CD4-positive, CD25-positive, alpha-beta regulatory T cell (primary cell): ENCODE measurements at regions not wholly inside any gene's neighbourhood (a gene's known extent, or its start where the extent isn't known, plus 50 kb on each side); places are given as distances from the start of the nearest gene placed in this dataset.

Experiments
- ATAC-seq, 2 donors: fragments of 150-1000 bp; cut with Tn5 transposase; one replicate each; pipeline ENCODE4 v1.10.0; 2021; ENCODE audit warnings: low read depth in 2 of 2, moderate number of reproducible peaks in 2 of 2, moderate library complexity in 1 of 2
- DNase-seq, 3 donors: peaks; one replicate each; pipeline versions ENCODE4 v3.0.0 to v3.0.0-alpha.2; 2012 to 2022; ENCODE audit warnings: mixed read lengths in 1 of 3
- H3K27ac ChIP-seq: one replicate; pipeline ENCODE4 v1.7.0; 2013; ENCODE audit warnings: mild to moderate bottlenecking, low read length; ENCODE audit not compliant: insufficient read depth, poor library complexity, severe bottlenecking
- H3K27me3 ChIP-seq: one replicate; pipeline ENCODE4 v1.7.0; 2013; ENCODE audit warnings: low read length; ENCODE audit not compliant: control insufficient read depth, insufficient read depth
- H3K36me3 ChIP-seq: one replicate; pipeline ENCODE4 v1.7.0; 2013; ENCODE audit warnings: mild to moderate bottlenecking, low read length, moderate library complexity; ENCODE audit not compliant: control insufficient read depth, insufficient read depth
- H3K4me1 ChIP-seq: 2 replicates; pipeline ENCODE4 v1.7.0; 2013; ENCODE audit warnings: mild to moderate bottlenecking, low read length; ENCODE audit not compliant: insufficient read depth, control insufficient read depth, poor library complexity, severe bottlenecking
- H3K4me3 ChIP-seq: one replicate; pipeline ENCODE4 v1.7.0; 2013; ENCODE audit warnings: low read depth, mild to moderate bottlenecking, low read length, moderate library complexity
- H3K9me3 ChIP-seq, 2 experiments: 1 replicate in 1 of 2; 2 replicates in 1 of 2; pipeline ENCODE4 v1.7.0; 2013; ENCODE audit warnings: low read length in 2 of 2, mild to moderate bottlenecking in 1 of 2, moderate library complexity in 1 of 2; ENCODE audit not compliant: control insufficient read depth in 2 of 2
- H3K27ac Mint-ChIP-seq, 3 donors: one replicate each; pipeline ENCODE4 v1.8.0; 2020 to 2022; ENCODE audit warnings: mild to moderate bottlenecking in 3 of 3, mixed read lengths in 3 of 3, moderate library complexity in 2 of 3
- H3K27me3 Mint-ChIP-seq: one replicate; pipeline ENCODE4 v1.8.0; 2022; ENCODE audit warnings: mild to moderate bottlenecking, mixed read lengths
- H3K36me3 Mint-ChIP-seq: one replicate; pipeline ENCODE4 v1.8.0; 2020; ENCODE audit warnings: mixed read lengths
- H3K4me1 Mint-ChIP-seq, 4 donors: one replicate each; pipeline ENCODE4 v1.8.0; 2020 to 2022; ENCODE audit warnings: mixed read lengths in 4 of 4, mild to moderate bottlenecking in 1 of 4
- H3K4me3 Mint-ChIP-seq, 4 donors: one replicate each; pipeline ENCODE4 v1.8.0; 2020 to 2022; ENCODE audit warnings: mild to moderate bottlenecking in 4 of 4, mixed read lengths in 4 of 4, moderate library complexity in 3 of 4
- H3K9me3 Mint-ChIP-seq, 7 donors: one replicate each; pipeline ENCODE4 v1.8.0; 2020 to 2022; ENCODE audit warnings: mixed read lengths in 7 of 7, mild to moderate bottlenecking in 3 of 7, moderate library complexity in 2 of 7

DNA sequence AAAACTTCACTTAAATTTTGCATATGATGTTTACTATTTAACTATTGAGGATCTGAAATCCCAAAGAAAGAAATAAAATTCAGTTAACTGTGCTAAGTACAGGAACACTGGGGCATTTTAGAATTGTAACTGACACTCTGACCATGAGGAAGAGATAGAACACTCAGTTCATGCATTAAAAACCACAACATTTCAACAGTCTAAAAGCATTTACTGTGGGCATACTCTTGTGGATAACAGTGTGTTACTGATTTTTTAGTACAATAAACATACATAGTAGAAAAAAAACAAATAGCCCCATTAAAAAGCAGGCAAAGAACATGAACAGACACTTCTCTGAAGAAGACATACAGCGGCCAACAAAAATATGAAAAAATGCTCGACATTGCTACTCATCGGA is 1122.7 kb upstream of the PIK3C3 start:
- Histone ChIP-seq H3K27me3 (no peaks in the 10 kb centered on the region), H3K4me3 (no peak overlapping the region), H3K9me3 (peaks cover 0 to 2% of the 10 kb centered on the region in 2 experiments), H3K4me1 (no peaks in the 10 kb centered on the region), H3K27ac (no peak overlapping the region), H3K36me3 (no peaks in the 10 kb centered on the region)
- Mint-ChIP-seq H3K36me3 (no peaks in the 10 kb centered on the region), H3K27ac (no peak overlapping the region), H3K9me3 (peaks cover 2 to 9% (median 3%) of the 10 kb centered on the region in 7 donors), H3K27me3 (no peaks in the 10 kb centered on the region), H3K4me3 (no peak overlapping the region), H3K4me1 (no peaks in the 10 kb centered on the region)
- DNase-seq (no peak), ATAC-seq (no peak)

- DNase-seq, result no peak
- no peak overlapping the region for H3K4me3 Mint-ChIP-seq
- H3K27ac ChIP-seq, result no peak overlapping the region
Observed at GRCh38 chr18:40824291-40824690, 1130.7 kb upstream of the PIK3C3 start.

DNA sequence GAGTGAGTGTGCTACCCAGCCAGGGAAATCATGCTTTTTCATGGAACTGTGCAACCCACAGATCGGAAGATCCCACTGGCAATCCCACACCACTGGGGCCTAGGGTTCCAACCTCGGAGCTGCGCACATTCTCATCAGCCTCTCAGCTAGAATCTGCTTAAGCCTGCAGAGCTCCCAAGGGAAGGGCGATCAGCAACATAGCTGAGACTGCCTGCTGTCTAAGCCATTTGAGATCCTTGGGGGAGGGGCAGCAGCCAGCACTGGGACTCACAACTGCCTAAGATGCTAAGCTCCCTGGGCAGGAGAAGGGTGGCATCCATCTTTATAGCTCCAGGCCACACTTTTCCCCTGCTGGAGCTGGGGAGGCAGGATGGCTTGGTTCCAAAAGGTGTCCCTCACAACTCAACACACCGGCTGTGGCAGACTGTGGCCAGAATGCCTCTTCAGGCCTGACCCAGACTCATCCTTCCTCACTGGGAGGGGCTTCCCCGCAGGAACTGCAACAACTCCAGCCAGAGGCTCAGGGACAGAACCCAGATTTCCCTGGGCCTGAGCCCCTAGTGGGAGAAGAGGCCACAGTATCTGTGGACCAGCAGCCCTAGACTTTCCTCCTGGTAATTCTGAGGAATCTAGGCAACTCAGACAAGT is 1133.3 kb upstream of the PIK3C3 start:
- ATAC-seq (no peak), DNase-seq (no peak)
- Mint-ChIP-seq H3K27me3 (no peaks in the 10 kb centered on the region), H3K36me3 (no peaks in the 10 kb centered on the region), H3K4me1 (no peaks in the 10 kb centered on the region), H3K4me3 (no peak overlapping the region), H3K9me3 (peaks cover 0 to 32% (median 6%) of the 10 kb centered on the region in 7 donors), H3K27ac (no peak overlapping the region)
- peaks cover 0 to 17% of the 10 kb centered on the region in 2 experiments for H3K9me3 ChIP-seq
- H3K27ac ChIP-seq, result no peak overlapping the region
- H3K36me3 ChIP-seq, result no peaks in the 10 kb centered on the region
- no peaks in the 10 kb centered on the region for H3K4me1 ChIP-seq
- no peak overlapping the region for H3K4me3 ChIP-seq
- no peaks in the 10 kb centered on the region for H3K27me3 ChIP-seq

More at GRCh38 chr18:40824291-40824690, 1130.7 kb upstream of the PIK3C3 start:
- no peaks in the 10 kb centered on the region for H3K36me3 Mint-ChIP-seq
- peaks cover 0 to 32% (median 5%) of the 10 kb centered on the region in 7 donors for H3K9me3 Mint-ChIP-seq
- no peak overlapping the region for H3K27ac Mint-ChIP-seq
- Histone ChIP-seq H3K4me1 (no peaks in the 10 kb centered on the region), H3K4me3 (no peak overlapping the region), H3K9me3 (peaks cover 0 to 11% of the 10 kb centered on the region in 2 experiments), H3K36me3 (no peaks in the 10 kb centered on the region), H3K27me3 (no peaks in the 10 kb centered on the region)
- H3K4me1 Mint-ChIP-seq, result no peaks in the 10 kb centered on the region
- no peaks in the 10 kb centered on the region for H3K27me3 Mint-ChIP-seq
- ATAC-seq, result no peak

DNA sequence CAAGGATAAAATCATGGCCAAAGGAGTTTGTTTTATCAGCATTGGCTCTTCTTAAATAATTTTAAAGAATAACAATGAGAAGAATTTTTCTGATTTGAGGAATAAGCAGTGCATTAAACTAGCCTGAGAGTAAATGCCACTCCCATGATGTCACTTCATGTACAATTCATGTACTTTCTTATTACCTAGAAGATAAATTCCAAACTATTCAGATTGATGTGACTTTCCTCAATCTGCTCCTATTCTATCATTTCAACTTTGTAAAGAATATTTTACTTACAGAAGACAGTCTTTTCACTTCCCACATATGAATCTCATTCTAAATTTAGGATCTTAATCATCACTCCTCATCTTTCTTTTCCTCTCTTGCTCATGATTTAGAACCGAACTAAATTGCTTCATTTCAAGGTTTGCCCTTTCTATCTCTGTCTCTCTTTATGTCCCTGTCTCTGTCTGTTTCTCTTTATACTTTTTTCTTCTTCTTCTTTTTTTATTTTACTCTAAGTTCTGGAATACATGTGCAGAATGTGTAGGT is 1142.0 kb upstream of the PIK3C3 start:
- H3K4me3 Mint-ChIP-seq, result no peak overlapping the region

GRCh38 chr18:40810372-40810771 is 1144.7 kb upstream of the PIK3C3 start:
- H3K4me3 ChIP-seq, result no peak overlapping the region
- DNase-seq (no peak), ATAC-seq (no peak)
- H3K36me3 Mint-ChIP-seq, result no peaks in the 10 kb centered on the region
- no peaks in the 10 kb centered on the region for H3K27me3 Mint-ChIP-seq
- H3K4me1 ChIP-seq, result no peaks in the 10 kb centered on the region
- no peaks in the 10 kb centered on the region for H3K27me3 ChIP-seq
- no peaks in the 10 kb centered on the region for H3K36me3 ChIP-seq
- H3K9me3 ChIP-seq, result no peaks in the 10 kb centered on the region
- no peak overlapping the region for H3K27ac ChIP-seq
- no peaks in the 10 kb centered on the region for H3K4me1 Mint-ChIP-seq
- H3K9me3 Mint-ChIP-seq, result peaks cover 3 to 13% (median 4%) of the 10 kb centered on the region in 7 donors
- H3K4me3 Mint-ChIP-seq, result no peak overlapping the region
- no peak overlapping the region for H3K27ac Mint-ChIP-seq

More for the DNA sequence above, 1142.0 kb upstream of the PIK3C3 start:
- Histone ChIP-seq H3K4me1 (no peaks in the 10 kb centered on the region), H3K4me3 (no peak overlapping the region), H3K27ac (no peak overlapping the region), H3K27me3 (no peaks in the 10 kb centered on the region), H3K36me3 (no peaks in the 10 kb centered on the region), H3K9me3 (peaks cover 0 to 5% of the 10 kb centered on the region in 2 experiments)
- no peak for DNase-seq
- H3K27me3 Mint-ChIP-seq, result no peaks in the 10 kb centered on the region
- H3K36me3 Mint-ChIP-seq, result no peaks in the 10 kb centered on the region
- peaks cover 3 to 13% (median 4%) of the 10 kb centered on the region in 7 donors for H3K9me3 Mint-ChIP-seq
- ATAC-seq, result no peak
- no peak overlapping the region for H3K27ac Mint-ChIP-seq
- H3K4me1 Mint-ChIP-seq, result no peaks in the 10 kb centered on the region

- H3K27ac Mint-ChIP-seq, result no peak overlapping the region
- peaks cover 3 to 6% of the 10 kb centered on the region in 2 experiments for H3K9me3 ChIP-seq
- H3K4me1 ChIP-seq, result no peaks in the 10 kb centered on the region
- H3K4me1 Mint-ChIP-seq, result no peaks in the 10 kb centered on the region
- H3K36me3 ChIP-seq, result no peaks in the 10 kb centered on the region
- H3K4me3 Mint-ChIP-seq, result no peak overlapping the region
- ATAC-seq (no peak), DNase-seq (no peak)
- H3K27me3 Mint-ChIP-seq, result no peaks in the 10 kb centered on the region
- H3K27ac ChIP-seq, result no peak overlapping the region
- no peak overlapping the region for H3K4me3 ChIP-seq
- no peaks in the 10 kb centered on the region for H3K27me3 ChIP-seq
- no peaks in the 10 kb centered on the region for H3K36me3 Mint-ChIP-seq
- peaks cover 0 to 22% (median 4%) of the 10 kb centered on the region in 7 donors for H3K9me3 Mint-ChIP-seq
Observed at GRCh38 chr18:40789286-40789685, 1165.7 kb upstream of the PIK3C3 start.

DNA sequence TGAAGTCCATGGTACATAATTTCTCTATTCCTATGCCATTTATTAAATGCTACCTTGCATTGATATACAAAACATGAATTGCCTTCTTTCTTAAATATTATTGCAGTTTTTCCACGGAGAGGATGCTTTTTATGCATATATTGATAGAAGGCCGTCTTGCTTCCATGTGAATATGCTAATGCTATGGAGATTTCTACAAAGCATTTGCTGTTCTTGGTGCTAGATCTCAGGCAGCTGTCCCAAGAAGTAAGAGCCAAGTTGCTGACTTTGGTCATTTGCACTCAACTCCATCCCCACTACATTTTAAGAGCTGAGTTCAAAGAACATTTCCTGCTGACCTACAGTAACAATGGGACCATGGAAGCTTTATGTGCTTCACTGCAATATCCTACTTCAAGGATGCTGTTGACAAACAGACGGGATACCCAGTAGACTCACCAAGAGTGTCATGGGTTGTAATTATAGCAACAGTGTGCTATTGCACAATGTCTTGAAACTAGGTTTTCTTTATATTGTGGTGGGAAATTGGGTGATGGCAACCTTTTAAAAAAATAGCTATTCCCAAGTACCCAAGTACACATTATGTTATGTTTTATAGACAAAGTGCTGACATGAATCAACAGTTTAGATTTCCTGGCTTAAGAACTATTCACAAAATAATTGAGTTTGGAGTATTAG is 1172.4 kb upstream of the PIK3C3 start:
- Mint-ChIP-seq H3K27me3 (no peaks in the 10 kb centered on the region), H3K36me3 (no peaks in the 10 kb centered on the region), H3K27ac (no peak overlapping the region), H3K9me3 (peaks cover 0 to 22% (median 2%) of the 10 kb centered on the region in 7 donors), H3K4me1 (no peaks in the 10 kb centered on the region), H3K4me3 (no peak overlapping the region)
- Histone ChIP-seq H3K4me3 (no peak overlapping the region), H3K4me1 (no peaks in the 10 kb centered on the region), H3K9me3 (no peaks in the 10 kb centered on the region), H3K27me3 (no peaks in the 10 kb centered on the region), H3K36me3 (no peaks in the 10 kb centered on the region), H3K27ac (no peak overlapping the region)
- DNase-seq, result no peak
- no peak for ATAC-seq
